Stimulated activated CD8-positive, alpha-beta memory T cell treated with anti-CD3 and anti-CD28 coated beads, Interleukin-12 subunit alpha, Interleukin-12 subunit beta, amount 100 ng/mL, for 4 hours (primary cell): ENCODE measurements at regions not wholly inside any gene's neighbourhood (a gene's known extent, or its start where the extent isn't known, plus 50 kb on each side); places are given as distances from the start of the nearest gene placed in this dataset.

ENCODE experiments used
- DNase-seq: peaks from one replicate; pipeline ENCODE4 v3.0.0-alpha.2; 2020; ENCODE audit warnings: low read depth

- no peak for DNase-seq
Observed at GRCh38 chr18:46265196-46266156, 161.3 kb downstream of the HAUS1 start.

GRCh38 chr18:46266473-46266872 lies 162.3 kb downstream of the HAUS1 start:
- DNase-seq, result no peak

DNA sequence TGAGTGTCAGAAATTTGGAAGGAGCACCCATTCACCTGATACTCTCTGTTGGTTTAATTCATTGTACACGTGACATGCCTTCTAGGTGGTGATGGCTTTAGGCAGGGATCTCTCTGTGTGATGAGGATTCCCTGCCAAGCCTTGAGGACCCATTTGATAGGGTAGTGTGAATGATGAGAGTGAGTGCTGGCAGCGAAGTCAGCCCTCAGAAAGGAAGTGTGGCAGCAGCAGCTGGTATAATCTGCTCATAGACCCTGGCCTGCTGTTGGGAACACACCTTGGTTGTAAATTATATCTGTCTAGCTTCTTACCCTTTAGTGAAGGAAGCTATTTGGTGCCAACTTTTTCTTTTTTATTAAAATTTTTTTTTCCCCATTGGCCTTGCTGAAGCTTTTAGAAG lies 164.5 kb downstream of the HAUS1 start:
- no peak for DNase-seq

DNA sequence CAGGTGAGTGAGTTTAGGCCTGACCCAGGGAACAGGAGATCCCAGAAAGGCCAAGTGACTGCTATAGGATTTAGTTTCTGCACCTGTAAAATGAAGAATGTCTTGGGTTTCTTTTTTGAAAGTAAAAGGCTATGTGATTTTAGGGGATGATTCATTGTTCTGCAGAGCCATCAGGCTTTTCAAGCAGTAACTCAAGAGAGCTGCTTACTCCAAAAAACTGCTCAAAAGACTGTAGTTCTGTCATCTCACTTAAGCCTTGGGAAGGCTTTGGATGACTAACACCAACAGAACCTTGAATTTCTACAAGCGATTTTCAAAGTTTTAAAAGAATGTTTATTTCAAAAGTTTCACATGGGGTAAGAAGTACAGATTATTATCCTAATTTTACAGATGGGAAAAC lies 165.1 kb downstream of the HAUS1 start:
- no peak for DNase-seq

DNA sequence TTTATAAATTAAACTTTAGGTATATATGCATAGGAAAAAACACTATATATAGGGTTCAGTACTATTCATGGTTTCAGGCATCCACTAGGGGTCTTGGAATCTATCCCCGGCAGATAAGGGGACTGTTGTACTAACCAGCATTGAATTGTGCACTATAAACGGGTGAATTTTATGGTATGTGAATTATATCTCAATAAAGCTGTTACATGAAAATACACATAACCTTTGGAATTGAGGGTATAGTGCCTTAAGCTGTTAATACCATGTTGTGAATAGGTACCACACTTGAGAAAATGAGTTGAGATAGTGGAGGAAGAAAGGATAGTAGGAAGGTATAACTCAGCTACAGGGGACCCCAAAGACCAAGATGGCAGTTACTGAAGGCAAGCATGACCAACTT lies 167.3 kb downstream of the HAUS1 start:
- DNase-seq, result no peak

GRCh38 chr18:46273861-46274260 lies 169.7 kb downstream of the HAUS1 start:
- no peak for DNase-seq

- no peak for DNase-seq
Observed at GRCh38 chr18:46274266-46274665, 170.1 kb downstream of the HAUS1 start.

DNA sequence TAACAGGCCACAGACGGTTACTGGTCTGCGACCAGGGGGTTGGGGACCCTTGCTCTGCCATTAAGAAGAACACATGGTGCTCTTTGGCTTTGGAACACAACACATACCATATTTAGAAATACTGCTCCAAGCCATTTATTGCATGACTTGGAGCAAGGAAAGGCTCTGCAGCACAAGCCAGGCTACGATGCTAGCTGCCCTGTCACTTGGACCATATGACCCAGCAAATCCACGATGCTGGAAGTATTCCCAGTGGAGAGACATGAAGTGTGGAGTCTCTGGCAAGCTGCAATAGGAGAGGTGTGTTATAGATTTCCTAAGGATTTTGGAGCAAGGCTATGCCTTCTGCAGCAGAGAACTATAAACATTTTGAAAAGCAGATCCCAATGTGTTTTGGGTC lies 171.2 kb downstream of the HAUS1 start:
- no peak for DNase-seq

- DNase-seq, result no peak
Observed at GRCh38 chr18:46276748-46277147, 172.6 kb downstream of the HAUS1 start.

- DNase-seq, result no peak
Observed at GRCh38 chr18:46278481-46279465, 174.6 kb downstream of the HAUS1 start.

GRCh38 chr18:46279673-46280072 lies 175.5 kb downstream of the HAUS1 start:
- no peak for DNase-seq

GRCh38 chr18:46281185-46282176 lies 177.3 kb downstream of the HAUS1 start:
- peak; percentile 14 for DNase-seq

- no peak for DNase-seq
Observed at GRCh38 chr18:46282177-46282570, 178.0 kb downstream of the HAUS1 start.

DNA sequence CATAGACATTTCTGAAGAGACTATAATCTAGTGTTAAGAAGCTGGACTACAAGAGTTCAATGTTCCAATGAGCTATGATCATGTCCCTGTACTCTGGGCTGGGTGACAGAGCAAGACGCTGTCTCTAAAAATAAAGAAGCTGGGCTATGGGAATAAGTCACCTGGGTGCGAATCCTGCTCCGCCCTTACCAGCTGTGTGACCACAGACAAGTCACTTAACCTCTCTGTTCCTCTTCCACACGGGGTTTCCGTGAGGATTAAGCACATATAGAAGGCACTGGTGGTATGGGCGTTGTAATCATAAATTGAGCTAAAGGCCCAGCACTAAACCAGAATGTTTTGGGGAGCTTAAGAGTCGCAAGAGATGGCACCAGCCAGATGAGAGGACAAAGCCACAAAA lies 178.5 kb downstream of the HAUS1 start:
- DNase-seq, result no peak

DNA sequence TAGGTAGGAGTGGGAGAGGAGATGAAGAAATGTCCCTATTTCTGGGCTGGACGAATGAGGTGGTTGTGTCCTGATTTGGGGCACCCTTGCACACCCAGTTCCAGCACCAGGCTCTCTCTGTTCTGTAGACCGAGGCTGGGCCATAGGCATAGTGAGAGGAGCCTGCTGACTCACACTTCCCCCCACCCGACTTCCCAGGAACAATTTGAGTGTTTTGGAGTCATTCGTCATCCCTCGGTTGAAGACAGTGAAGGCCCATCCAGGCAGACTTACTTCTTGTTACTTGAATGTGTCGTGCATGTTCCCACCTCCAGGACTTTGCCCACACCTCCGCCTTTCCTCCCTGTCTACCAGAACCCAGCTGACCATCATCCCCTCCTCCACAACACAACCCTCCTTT lies 179.1 kb downstream of the HAUS1 start:
- DNase-seq, result no peak

DNA sequence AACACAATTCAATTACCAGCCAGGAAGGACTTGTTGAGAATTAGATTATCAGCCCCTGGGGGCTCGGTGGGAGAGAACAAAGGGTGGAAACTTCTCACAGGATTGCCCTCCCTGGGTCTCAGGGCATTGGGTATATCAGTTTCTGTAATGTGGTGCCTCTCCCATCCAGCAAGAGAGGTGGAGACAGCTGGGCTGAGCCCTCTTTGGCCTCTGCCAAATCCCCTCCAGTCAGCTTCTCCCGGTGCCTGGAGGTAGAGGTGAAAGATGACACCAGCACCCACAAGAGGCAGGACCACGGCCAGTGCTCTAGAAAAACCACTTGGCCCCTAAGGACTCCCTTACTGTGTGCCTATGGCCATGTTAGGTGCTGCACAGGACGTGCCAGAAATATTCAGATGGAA lies 179.7 kb downstream of the HAUS1 start:
- no peak for DNase-seq

- DNase-seq, result no peak
Observed at GRCh38 chr18:46289463-46289862, 185.3 kb downstream of the HAUS1 start.

DNA sequence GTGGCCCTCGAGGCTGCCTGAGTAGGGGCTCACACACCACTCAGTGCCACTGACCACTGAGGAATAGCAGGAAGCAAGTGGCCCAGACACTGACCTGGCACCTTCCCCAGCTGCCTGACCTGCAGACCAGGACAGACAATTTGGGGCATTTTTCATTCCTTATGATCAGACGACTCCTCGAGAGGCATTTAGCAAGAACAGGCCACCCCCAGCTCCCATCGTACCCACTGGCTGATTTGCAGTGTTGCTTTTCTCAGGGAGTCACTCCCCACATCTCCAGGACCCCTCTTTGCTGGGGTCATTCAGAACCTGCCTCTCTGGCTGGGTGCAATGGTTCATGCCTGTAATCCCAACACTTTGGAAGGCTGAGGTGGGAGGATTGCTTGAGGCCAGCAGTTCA lies 185.7 kb downstream of the HAUS1 start:
- DNase-seq, result no peak

DNA sequence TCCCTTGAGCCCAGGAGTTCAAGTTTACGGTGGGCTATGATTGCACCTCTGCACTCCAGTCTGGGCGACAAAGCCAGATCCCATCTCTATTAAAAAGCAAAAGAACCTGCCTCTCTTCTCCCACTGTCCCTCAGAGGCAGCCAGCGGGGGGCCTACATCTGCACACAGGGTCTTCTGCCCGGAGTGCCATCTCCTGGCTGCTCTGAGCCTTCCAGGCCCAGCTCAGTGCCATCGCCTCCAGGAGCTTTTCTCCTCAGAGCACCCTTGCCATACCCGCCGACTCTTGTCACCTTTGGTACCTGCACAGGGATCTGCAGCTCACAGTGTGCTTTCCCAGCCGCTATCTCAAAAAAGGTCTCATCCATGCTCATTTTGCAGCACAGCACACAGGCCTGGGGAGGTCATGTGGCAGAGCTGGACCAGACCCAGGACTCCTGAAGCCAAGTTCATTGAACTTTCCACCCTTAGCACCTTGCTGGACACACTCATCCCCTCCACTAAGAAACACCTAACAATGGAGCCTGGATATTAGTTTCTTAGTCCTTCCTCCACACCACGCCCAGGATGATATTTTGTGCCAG lies 186.3 kb downstream of the HAUS1 start:
- no peak for DNase-seq

- DNase-seq, result no peak
Observed at GRCh38 chr18:46291149-46291548, 187.0 kb downstream of the HAUS1 start.

DNA sequence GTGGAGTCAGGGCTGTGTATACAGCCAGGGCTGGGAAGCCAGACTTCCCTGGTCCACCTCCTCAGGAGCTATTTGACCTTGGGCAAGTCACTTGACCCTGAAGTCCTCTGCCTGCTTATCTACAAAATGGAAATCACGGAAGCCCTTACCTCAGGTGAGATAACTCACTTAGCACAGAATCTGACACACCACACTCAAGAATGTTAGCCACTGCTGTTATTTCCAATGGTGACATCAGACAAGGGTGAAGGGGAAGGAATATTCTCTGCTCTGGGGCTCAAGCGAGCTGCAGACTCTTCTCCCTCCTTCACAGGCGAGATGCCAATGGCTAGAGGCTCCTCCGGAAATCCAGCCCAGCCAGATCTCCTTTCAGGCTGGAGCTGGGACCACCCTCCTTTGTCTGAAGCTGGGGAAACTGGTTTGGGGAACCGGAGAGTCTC lies 189.6 kb downstream of the HAUS1 start:
- no peak for DNase-seq
